ENCODE measurements at regions not wholly inside any gene's neighbourhood (a gene's known extent, or its start where the extent isn't known, plus 50 kb on each side); places are given as distances from the start of the nearest gene placed in this dataset.

DNA sequence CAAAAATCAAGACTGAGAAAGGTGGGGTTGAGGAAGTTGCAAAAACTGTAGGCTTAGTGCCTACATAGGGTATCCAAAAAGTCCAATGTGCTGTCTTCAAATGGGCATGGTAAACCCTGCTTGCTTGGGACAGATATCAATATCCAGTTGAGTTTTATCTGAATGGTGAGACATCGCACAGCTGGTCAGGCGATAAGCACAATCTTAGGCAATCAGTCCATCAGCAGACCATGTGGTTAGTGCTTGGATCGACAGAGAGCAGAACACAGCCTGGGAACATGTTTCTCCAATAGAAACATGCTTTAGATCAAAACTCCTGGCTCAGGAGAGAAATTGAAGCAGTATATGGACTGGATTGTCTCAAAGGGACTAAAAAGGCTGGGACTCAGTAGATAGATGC is 151.3 kb upstream of the IPO5 start:
- TF ChIP-seq CTCF (IDR thresholded peaks at IDR 0.05; ENCODE audit: insufficient read depth, low read depth, low read length), result no peak
- TF ChIP-seq EZH2 (IDR thresholded peaks at IDR 0.05; ENCODE audit: insufficient read depth, low read length), result no peak
